ENCODE measurements at regions not wholly inside any gene's neighbourhood (a gene's known extent, or its start where the extent isn't known, plus 50 kb on each side); places are given as distances from the start of the nearest gene placed in this dataset.

DNA sequence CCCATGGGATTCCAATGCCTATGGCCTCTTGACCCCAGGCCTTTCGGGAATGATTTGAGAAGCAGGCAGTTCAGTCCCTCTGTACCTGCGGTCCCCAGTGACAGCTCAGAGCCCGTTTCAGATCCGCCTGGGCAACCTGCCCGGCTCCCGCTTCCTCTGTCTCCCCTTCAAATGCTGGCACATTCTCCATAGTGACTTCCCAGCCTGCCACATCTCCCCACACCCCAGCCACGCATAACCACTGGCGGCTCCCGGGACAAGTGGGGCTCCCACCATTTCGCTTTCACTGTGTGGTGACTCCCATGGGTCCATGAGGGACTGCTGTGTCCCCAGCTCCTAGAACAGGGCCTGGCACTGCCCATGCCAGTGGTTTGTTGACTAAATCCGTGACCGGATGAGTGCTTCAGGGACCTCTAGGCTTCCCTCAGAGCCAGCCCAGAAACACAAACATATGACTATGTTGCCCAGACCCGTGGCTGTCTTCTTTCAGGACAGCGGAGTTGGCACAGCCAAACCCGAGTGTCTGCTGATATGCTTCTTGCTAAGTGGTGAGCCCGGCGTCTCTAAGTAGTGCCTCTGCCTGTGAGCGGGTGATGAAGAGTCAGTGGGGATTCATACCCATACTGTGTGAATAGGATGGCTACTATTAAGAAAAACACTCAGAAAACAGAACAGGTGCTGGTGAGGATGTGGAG is 91.2 kb downstream of the GLI2 start:
- peak in 2 of 56 donors; percentile 17 to 42 for DNase-seq

DNA sequence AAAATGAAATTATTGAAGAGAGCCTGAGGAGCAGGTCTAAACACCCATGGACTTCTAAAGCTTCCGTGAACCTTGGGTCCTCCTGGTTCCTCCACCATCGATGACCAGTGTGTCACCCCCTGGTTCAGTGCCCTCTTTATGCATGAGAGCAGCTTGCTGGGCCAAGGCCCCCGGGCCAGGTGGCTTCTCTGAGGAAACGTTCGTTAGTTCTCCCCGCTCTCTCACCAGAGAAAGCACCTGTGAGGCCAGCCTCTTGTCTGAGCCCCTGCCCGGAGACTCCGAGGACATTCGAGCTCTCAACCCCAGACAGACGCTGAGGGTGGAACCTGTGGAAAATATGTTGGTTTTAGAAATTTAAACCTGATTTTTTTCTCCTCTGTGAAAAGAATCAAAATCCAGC is 92.4 kb downstream of the GLI2 start:
- DNase-seq = no peak

DNA sequence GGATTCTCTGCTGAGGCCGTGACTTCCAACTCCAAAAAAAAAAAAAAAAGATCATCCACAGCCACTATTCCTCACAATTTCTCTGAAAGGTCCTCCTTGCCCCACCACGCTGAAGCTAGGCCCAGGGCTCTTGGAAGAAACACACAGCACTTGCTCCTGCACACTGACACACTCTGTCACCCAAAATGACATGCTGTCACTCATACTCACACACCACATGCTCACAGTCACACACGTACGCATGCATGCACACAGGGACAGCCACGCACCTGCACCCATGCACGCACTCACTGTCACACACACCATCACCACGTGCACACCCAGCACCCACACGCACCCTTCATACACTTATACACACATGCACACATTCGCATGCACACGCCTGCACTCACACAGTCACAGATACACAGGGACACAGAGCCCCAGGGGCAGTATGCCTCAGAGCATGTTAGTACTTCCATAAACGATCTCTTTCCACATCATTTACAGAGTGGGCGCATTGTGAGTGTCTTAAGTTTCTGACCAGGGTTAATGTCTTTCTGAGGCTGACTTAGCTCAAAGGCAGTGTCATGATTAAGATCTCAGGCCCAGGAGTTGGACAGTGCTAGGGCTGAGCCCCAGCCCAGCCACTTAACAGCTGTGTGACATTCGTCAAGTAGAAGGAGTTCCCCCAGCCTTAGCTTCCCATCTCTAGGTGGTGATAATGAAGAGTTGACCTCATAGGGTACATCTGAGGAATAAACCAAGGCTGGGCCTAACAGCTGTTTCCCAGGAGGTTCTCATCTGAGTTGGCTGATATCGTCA is 93.4 kb downstream of the GLI2 start:
- DNase-seq = no peak

DNA sequence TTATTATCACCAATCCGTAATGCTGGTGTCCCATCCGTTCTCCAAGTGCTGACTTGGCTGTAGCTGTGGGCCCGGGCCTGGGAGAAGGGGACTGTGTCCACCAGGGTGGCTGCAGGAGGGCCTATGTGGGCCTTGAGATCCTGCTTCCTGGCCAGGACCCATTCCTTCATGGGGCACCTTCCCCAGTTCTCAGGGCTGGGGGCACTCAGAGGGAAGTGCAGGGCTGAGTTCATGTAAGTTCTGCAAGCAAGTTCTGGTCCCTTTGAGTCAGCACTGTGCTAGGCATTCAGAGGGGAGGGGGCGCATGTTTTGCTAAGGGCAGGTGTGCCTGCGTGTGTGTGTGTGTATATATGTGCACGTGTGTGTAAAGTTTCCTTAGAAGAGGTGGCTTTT is 94.0 kb downstream of the GLI2 start:
- no peak for DNase-seq

DNA sequence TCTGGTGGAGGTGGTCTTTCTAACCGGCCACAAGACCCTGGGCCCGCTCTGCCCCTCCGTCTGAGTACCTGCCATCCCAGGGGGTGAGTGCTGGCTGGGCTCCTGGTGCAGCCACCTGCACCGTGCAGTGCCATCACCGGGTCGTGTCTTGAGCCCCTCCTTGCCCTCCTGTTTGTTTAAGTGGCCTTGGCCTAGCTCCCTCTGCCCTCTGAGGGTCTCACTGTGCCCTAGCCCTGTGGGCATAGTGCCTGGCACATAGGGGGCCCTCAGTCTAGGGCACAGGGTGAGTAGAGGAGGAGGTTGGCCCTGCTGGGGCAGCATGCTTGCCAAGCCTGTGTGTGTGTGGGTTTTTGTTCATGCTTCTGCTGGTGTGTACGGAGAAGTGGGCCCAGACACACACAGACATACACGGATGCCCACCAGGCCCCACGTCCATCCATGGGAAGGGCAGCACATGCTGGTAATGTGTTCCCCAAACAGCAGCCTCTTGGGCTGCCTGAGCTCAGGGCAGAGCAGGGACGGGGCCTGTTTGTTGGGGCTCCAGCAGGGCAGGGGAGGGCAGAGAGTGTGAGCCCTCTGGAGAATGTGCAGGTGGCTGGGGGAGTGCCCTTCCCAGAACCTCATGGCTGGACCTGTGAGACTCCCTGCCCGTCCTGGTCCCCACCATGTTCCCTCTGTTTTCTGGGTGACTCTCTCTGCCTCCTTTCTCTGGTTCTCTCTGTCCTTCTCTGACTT is 94.6 kb downstream of the GLI2 start:
- no peak for DNase-seq

DNA sequence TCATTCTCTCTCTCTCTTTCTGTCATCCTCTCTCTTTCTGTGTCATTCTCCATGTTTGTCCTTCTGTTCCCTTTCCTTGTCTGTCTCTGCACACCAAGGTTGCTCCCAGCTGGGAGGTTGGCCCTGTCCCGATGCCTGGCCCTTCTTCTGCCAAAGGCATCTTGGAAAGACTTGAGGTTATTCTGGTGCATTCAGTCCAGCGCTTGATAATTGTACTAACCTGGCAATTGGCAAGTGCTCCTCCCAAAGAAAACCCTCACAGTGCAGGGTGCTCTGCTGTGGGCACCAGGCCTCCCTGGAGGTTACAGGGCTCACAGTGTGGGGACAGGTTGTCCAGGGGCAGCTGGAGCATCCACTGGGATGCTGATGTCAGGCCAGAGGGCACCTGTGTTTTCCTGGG is 95.4 kb downstream of the GLI2 start:
- peak in 5 of 56 donors; percentile 11 to 20 (median 16) for DNase-seq

DNA sequence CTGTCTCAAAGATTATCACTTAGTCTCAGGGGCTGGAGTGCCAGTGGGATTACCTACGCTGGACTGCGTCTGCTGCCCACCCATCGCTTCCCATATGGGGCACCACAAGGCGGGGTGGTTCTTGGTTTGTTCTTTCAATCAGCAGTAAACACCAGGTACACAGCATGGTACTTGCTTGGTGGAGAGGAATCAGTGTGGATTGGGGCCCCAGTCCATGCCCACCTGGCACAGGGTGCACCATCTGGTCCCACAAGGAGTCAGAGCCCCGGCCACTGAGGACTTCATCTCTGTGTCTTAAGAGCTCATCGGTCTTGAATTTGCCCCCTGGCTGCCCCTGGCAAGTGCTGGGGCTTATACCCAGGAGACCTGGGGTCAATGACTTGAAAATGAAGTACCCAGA is 96.2 kb downstream of the GLI2 start:
- no peak for DNase-seq

DNA sequence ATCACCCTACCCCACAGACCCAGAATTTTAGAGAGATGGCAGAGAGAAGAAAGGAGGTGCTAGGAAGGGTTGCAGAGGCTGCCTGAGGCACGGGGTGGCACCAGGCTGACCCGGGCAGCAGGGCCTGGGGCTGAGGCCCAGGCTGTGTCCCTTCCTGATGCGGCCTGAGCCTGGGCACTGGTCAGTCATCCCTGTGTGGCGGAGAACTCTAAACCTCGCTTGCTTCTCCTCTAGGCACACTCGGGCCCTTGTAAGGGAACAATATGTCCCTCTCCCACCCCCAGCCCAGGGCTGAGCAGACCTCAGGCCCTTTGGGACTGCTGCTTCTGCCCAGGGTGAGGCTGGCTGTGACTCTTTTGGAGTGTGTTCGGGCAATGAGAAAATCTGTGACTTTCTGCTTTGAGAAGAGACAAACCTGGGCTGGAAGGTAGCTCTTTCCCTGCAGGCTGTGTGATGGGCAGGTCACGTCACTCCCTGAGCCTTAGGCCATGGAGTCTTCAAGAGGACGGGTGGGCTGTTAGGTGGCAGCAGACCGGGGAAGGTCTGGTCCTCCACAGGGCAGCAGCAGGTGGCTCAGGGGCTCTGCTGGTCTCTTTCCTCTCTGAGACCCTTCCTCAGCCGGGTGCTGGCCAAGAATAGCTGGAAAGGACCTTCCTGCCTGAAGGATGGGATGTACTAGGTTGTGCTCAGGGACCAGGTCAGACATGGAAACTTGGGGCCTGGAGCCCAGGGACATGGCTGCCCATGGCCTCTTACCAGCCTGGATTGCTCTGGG is 96.8 kb downstream of the GLI2 start:
- DNase-seq = no peak

DNA sequence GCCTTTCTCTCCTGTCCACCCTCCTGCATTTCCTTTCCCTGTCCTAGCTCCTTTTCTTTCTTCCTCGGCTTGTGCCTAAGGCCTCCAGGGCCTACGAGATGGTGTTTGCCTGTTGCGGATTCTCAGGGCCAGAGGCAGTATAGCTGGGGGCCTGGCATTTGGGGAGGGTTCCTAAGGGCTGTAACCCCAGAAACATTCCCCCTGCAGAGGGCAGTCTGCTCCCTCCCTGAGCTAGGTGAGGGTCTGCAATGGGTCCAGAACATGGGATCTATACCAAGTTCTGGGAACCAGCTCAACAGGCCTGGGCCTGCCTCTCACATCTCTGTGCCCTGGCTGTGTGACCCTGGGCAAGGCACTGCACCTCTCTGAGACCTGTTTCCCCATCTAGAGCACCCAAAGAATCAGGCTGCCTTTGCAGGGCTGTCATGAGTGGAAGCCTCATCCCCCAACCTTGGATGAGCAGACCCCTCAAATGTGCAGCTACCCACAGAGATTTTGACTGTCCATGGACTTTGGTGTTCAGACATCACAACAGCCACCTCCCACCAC is 97.5 kb downstream of the GLI2 start:
- no peak for DNase-seq

DNA sequence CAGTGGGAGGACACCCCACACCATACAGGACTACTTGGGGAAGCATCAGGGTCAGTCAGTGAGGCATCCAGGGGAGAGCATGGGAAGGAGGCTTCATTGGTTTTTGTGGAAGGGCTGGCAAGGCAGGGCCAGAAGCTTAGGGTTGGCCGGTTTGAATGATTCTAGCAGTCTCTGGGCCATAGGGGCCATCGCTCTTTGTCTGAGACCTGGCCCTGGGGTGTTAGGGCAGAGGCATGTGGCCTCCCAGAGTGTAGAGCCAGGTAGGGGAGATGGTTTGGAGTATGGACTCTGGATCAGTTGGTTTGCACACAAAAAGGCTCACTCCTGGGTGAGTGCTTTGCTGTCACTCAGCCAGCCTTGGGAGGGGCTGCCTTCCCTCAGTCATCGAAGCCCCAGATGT is 98.5 kb downstream of the GLI2 start:
- no peak for DNase-seq

DNA sequence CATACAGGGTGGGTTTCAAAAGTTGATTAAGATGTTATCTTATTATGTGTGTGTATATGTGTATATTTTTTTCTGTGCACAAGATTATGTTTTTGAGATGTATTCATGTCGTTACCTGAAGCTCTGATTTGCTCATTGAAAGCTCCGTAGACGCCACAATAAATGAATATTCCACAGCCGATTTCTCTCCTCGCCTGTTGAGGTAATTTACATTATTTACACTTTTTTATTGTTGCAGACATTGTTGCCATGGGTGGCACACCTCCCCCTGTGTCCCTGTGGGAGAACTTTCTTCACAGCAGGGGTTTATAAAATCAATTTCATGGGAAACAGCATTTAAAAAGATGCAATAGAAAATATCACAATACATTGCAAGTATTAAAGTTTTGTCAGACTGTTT is 100.6 kb downstream of the GLI2 start:
- DNase-seq = no peak

DNA sequence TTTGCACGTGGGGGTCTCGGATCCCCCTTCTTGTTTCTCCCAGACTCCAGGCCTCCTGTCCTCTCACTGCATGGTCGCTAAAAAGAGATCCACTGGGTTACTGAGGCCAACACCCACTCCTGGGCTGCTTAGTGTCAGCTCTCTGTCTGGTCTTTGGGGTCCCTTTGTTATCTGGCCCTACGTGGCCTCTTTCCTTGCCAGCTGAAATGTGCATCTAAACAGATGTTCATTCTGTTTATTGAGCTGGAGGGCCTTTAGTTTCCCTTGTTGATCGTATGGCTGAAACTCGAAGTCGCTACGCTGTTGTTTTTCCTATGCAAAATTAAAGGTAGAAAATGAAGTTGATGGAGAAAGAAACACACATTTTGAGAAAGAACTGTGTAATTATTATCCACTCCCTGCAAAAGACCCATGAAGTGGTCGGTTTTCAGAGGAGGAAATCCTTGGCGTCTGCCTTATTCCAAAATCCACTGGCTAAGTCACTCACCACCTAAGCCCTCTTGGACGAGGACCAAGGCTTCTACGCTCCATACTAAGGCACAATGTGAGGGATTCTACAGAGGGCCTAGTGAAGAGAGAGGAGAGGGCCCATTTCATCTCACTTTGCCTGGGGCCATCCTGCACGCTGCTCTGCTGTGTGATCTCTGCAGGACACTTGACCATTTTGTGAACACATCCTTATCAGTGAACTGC is 105.3 kb downstream of the GLI2 start:
- DNase-seq = no peak

DNA sequence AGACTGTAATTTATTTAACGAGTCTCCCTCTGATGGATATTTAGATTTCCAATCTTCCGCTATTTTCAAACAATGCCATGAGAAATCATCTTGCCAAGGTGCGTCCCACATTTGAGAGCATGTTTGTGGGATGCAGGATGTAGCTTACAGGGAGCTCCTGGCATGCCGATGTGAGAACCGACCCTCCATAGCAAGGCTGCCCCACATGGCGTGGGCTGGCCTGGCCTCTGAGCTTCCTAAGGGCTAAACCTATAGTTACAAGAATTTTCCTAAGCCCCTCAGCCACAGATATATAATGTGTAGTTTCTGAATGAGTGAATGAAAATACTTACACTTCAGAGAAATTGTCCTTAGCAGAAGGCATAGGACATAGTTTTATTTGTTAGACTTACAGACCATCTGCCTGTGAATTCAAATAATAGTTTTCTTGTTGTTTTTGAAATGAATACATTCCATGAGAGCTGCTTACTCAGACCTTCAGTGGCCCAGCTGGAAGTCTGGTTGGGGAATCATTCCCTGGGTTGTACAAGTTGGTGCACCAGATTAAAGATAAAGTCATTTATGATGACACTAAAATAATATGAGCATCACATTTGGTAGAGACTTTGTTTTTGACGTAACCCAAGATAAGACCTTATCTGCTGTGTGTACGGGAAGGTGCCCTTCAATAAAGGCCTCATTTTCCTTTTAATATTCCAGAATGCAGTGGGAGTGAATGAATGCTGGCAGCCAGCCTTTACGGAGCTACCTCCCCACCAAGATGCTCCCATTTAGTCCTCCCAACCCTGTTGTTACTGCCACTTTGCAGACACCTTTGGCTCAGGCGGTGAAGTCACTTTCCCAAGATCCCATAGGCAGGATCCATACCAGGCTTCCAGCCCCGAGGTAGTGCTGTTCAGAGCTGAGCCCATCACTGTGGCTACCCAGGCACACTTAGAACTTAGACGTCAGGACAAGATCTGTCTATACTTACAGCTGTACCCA is 107.1 kb downstream of the GLI2 start:
- no peak for DNase-seq

DNA sequence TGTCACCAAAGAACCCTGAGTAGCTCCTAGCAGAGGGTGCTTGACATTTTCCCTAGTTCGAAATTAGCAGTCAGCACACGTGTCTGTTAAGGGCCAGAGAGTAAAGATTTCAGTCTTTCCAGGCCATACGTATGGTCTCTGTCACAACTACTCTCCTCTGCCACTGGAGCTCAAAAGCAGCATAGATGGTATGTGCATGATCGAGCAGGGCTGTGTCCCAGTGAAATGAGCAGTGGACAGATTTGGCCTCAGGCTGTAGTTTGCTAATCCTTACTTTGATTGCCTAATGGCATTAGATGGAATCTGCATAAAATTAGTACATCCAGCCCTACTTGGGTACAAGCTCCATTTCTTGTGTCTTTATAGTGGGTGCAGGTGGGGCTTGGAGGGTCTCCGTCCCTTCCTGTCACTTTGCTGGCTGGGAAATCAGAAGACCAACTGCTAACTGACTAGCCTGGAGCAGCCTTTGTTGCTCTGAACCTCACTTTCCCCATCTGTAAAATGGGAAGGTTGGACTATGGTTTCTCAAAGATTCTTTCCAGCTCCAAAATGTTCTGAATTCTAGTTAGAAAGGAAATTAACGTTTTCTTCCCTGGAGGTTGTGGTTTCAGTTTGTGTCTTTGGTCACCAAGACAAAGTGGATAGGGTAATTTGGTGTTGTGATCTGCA is 108.5 kb downstream of the GLI2 start:
- no peak for DNase-seq

DNA sequence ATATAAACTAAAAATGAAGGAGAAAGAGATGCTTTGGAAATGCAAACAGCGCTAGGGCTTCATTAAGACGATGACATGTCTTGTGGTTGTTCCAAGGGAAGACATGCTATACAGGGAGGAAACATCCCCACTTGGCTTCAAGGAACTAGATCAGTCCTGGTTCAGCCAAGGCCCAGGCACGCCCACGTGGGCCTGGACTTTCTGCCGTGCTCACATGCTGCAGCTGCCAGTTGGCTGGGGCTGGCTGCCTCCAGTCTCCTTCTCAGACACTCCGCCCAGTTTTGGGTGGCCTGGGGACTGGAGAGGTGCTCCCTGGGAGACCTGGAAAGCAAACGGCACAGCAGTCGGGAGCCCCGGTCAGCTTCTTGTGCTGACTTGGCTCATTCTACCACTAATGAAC is 109.6 kb downstream of the GLI2 start:
- peak in 1 of 56 donors; percentile 26 for DNase-seq

DNA sequence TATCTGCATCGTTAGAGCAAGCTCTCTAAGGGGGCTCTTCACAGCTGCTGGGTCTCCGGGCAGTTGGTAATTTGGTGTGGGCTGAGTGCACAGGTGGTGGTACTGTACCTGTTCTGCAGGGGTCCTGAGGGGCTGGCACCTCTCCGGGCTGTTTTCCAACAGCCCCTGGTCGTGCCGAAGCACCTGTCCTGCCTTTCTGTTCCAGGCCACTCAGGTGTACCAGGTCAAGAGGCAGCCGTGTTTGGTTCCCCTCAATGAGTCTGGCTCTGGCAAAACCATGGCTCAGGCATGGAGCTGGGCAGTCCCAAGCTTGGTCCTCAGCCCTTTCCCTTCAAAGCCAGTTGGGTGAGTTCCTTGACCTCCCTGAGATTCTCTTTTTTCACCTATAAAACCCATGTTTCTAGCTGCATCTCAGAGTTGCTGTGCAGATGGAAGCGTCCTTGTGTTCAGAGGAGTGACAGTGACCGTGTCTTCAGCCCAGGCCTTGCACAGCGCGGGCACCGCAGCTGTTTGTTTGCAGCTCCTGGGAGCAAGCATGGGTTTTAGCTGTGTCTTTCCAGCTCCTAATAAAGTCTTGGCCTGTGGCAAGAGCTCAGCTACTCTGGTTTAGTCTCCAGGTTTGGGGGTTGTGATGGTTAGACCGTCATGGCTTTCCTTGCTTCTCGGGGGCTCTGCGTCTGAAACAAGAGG is 110.9 kb downstream of the GLI2 start:
- DNase-seq = no peak

DNA sequence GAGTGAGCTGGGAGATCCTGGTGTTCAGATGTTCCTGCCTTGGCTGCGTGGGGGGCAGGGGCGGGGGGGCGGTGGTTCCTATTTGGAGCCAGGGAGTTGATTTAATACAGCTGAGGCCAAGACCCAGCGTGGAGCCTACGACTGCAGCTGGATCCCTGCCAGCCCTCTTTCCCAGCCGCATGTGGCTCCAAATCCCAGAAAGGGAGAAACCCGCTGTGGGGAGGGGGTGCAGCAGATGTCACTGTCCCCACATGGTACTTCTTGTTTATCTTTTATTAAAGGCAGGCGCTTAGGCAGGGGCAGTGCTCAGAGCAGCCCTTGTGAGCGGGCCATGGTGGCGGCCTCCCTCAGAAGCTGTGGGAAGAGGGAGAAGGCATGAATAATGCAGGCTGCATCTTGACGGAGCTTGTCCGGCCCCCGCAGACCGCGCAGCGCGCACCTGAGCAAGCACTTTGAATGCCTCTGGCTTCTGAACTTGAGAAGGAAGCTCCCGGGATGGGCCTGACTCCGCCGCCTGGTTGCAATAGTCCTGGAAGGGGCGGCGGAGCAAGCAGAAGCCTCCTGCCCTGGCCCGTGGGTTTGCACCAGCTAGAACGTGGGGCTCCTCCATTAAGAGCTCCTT is 112.1 kb downstream of the GLI2 start:
- DNase-seq = peak in 12 of 56 donors; percentile 15 to 63 (median 28)

DNA sequence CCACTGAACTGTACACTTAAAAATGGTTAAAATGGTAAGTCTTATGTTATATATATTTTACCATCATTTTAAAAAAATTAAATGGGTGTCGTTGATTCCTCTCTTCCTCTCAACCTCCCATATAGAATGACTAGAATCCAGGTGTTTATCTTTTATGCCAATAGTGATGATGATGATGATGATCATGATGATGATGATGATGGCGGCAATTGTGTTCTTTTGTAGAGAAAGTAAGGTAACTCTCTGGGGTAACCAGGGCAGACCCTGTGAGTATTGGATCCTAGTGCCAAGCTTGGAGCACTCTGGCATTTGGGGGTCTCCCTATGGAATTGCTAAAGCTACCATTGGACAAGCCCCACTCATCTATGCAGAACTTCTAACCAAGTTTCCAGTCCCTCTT is 113.6 kb downstream of the GLI2 start:
- DNase-seq = no peak
